H1 (cell line): ENCODE measurements at regions not wholly inside any gene's neighbourhood (a gene's known extent, or its start where the extent isn't known, plus 50 kb on each side); places are given as distances from the start of the nearest gene placed in this dataset.

Experiments
- CTCF ChIA-PET: fragments of 300-600 bp; sonication (Branson Sonifier 250); formaldehyde crosslinking; loops from one replicate; lab custom pipeline; 2021; ENCODE audit not compliant: partially characterized antibody; lab: Charles Lee
- POLR2A ChIA-PET: fragments of 300-600 bp; sonication (Branson Sonifier 250); formaldehyde crosslinking; loops from one replicate; lab custom pipeline; 2021; ENCODE audit warnings: inconsistent platforms; ENCODE audit not compliant: partially characterized antibody; lab: Charles Lee
- DNase-seq, 2 experiments: peaks; one replicate each; pipeline versions ENCODE4 v3.0.0 to v3.0.0-alpha.2; 2010 to 2022; ENCODE audit warnings: low spot score in 2 of 2, low read depth in 1 of 2, mixed read lengths in 1 of 2
- FAIRE-seq: peaks from 2 replicates; lab custom pipeline; 2011; peaks lifted over from hg19 to GRCh38; lab: Jason Lieb, UNC
- H2AFZ ChIP-seq: 2 replicates; pipeline ENCODE4 v1.8.1; 2012; ENCODE audit warnings: low read length, inconsistent platforms
- H2AK5ac ChIP-seq: 2 replicates; pipeline ENCODE4 v1.6.1; 2013; ENCODE audit warnings: low read depth, low read length
- H2BK120ac ChIP-seq: replicated peaks from 2 replicates; pipeline ENCODE3; 2013; ENCODE audit warnings: low read depth, low read length, inconsistent platforms
- H2BK12ac ChIP-seq: 2 replicates; pipeline ENCODE4 v1.6.1; 2013; ENCODE audit warnings: low read depth, low read length
- H2BK15ac ChIP-seq: 2 replicates; pipeline ENCODE4 v1.6.1; 2013; ENCODE audit warnings: low read length
- H2BK20ac ChIP-seq: 2 replicates; pipeline ENCODE4 v1.6.1; 2013; ENCODE audit warnings: low read length
- H2BK5ac ChIP-seq: 2 replicates; pipeline ENCODE4 v1.6.1; 2013; ENCODE audit warnings: low read depth, low read length
- H3K14ac ChIP-seq: 2 replicates; pipeline ENCODE4 v1.6.1; 2013; ENCODE audit warnings: inconsistent platforms; ENCODE audit not compliant: insufficient read length
- H3K18ac ChIP-seq: 2 replicates; pipeline ENCODE4 v1.6.1; 2013; ENCODE audit warnings: low read length; ENCODE audit errors: extremely low read depth
- H3K23ac ChIP-seq: 2 replicates; pipeline ENCODE4 v1.6.1; 2013; ENCODE audit warnings: inconsistent platforms; ENCODE audit not compliant: insufficient read length
- H3K23me2 ChIP-seq: 2 replicates; pipeline ENCODE4 v1.6.1; 2013; ENCODE audit warnings: low read depth, low read length
- H3K27ac ChIP-seq: 2 replicates; pipeline ENCODE4 v1.6.1; 2011; ENCODE audit warnings: low read depth, low read length, inconsistent platforms
- H3K27me3 ChIP-seq, 4 experiments: replicated peaks in 1 of 4; 1 replicate in 1 of 4; 2 replicates in 3 of 4; pipeline versions ENCODE4 v1.6.1 to v1.8.1; 2011 to 2013; ENCODE audit warnings: low read length in 3 of 4, mild to moderate bottlenecking in 3 of 4, inconsistent platforms in 2 of 4, mixed read lengths in 2 of 4, moderate library complexity in 1 of 4; ENCODE audit not compliant: control insufficient read depth in 3 of 4, insufficient read depth in 3 of 4; ENCODE audit errors: extremely low read depth in 1 of 4
- H3K36me3 ChIP-seq, 4 experiments: 2 replicates each; pipeline versions ENCODE4 v1.6.1 to v1.8.1; 2011 to 2013; ENCODE audit warnings: mild to moderate bottlenecking in 4 of 4, low read length in 3 of 4, moderate library complexity in 2 of 4, control low read depth in 1 of 4, inconsistent platforms in 1 of 4; ENCODE audit not compliant: insufficient read depth in 4 of 4, control insufficient read depth in 2 of 4
- H3K4ac ChIP-seq: replicated peaks from 2 replicates; pipeline ENCODE3; 2013; ENCODE audit warnings: low read length, low read depth, mixed read lengths, inconsistent platforms; ENCODE audit not compliant: insufficient read length
- H3K4me1 ChIP-seq, 4 experiments: replicated peaks in 1 of 4; 1 replicate in 1 of 4; 2 replicates in 3 of 4; pipeline versions ENCODE4 v1.6.1 to v1.8.1; 2011 to 2013; ENCODE audit warnings: low read length in 3 of 4, inconsistent platforms in 2 of 4, mixed read lengths in 1 of 4; ENCODE audit not compliant: insufficient read depth in 4 of 4, control insufficient read depth in 3 of 4
- H3K4me2 ChIP-seq, 2 experiments: 2 replicates each; pipeline versions ENCODE4 v1.6.1 to v1.8.1; 2011 to 2013; ENCODE audit warnings: low read depth in 2 of 2, low read length in 2 of 2, control low read depth in 1 of 2, inconsistent platforms in 1 of 2, mild to moderate bottlenecking in 1 of 2; ENCODE audit not compliant: insufficient read depth in 1 of 2
- H3K4me3 ChIP-seq, 4 experiments: fragments of 200-600, 300-600 bp in 1 of 4; sonication (generic), shearing (Covaris generic), sonication (Bioruptor Twin) in 1 of 4; 2 replicates each; pipeline versions ENCODE4 v1.5.1 to v1.8.1; 2011 to 2016; ENCODE audit warnings: low read length in 4 of 4, low read depth in 3 of 4, control low read depth in 2 of 4, inconsistent platforms in 2 of 4, mild to moderate bottlenecking in 2 of 4, mixed read lengths in 1 of 4, moderate library complexity in 1 of 4; ENCODE audit not compliant: insufficient read depth in 2 of 4; ENCODE audit errors: extremely low read depth in 1 of 4
- H3K56ac ChIP-seq: replicated peaks from 2 replicates; pipeline ENCODE3; 2013; ENCODE audit warnings: low read depth, mild to moderate bottlenecking, mixed read lengths, low read length, inconsistent platforms; ENCODE audit not compliant: insufficient read length
- H3K79me1 ChIP-seq: 2 replicates; pipeline ENCODE4 v1.6.1; 2013; ENCODE audit warnings: low read depth, low read length, control low read depth
- H3K79me2 ChIP-seq, 2 experiments: 2 replicates each; pipeline versions ENCODE4 v1.6.1 to v1.8.1; 2012 to 2013; ENCODE audit warnings: low read length in 2 of 2, mild to moderate bottlenecking in 2 of 2, inconsistent platforms in 1 of 2; ENCODE audit not compliant: insufficient read depth in 2 of 2, control insufficient read depth in 1 of 2
- H3K9ac ChIP-seq, 4 experiments: replicated peaks in 1 of 4; 1 replicate in 1 of 4; 2 replicates in 3 of 4; pipeline versions ENCODE4 v1.6.1 to v1.8.1; 2011 to 2013; ENCODE audit warnings: low read depth in 3 of 4, low read length in 3 of 4, control low read depth in 2 of 4, mild to moderate bottlenecking in 2 of 4, moderate library complexity in 2 of 4, inconsistent platforms in 1 of 4; ENCODE audit errors: extremely low read depth in 1 of 4
- H3K9me3 ChIP-seq, 2 experiments: 2 replicates each; pipeline versions ENCODE4 v1.6.1 to v1.8.1; 2012 to 2013; ENCODE audit warnings: mild to moderate bottlenecking in 2 of 2, moderate library complexity in 2 of 2, control low read depth in 1 of 2, inconsistent platforms in 1 of 2, low read depth in 1 of 2, low read length in 1 of 2, mixed read lengths in 1 of 2; ENCODE audit not compliant: insufficient read depth in 2 of 2
- H4K20me1 ChIP-seq, 2 experiments: replicated peaks in 1 of 2; 2 replicates each; pipeline versions ENCODE3 to v1.8.1; 2011 to 2013; ENCODE audit warnings: inconsistent platforms in 2 of 2, low read length in 2 of 2, mild to moderate bottlenecking in 1 of 2; ENCODE audit not compliant: insufficient read depth in 2 of 2, control insufficient read depth in 1 of 2
- H4K5ac ChIP-seq: 2 replicates; pipeline ENCODE4 v1.6.1; 2013; ENCODE audit warnings: low read length, low read depth, mixed read lengths, inconsistent platforms; ENCODE audit not compliant: insufficient read length
- H4K8ac ChIP-seq: 2 replicates; pipeline ENCODE4 v1.8.0; 2013; ENCODE audit warnings: mild to moderate bottlenecking, moderate library complexity, low read length, inconsistent platforms; ENCODE audit not compliant: insufficient read depth; ENCODE audit errors: extremely low read depth
- H4K91ac ChIP-seq: replicated peaks from 2 replicates; pipeline ENCODE3; 2013; ENCODE audit warnings: low read length, mixed read lengths, inconsistent platforms; ENCODE audit not compliant: insufficient read length
- ATF2 ChIP-seq: IDR thresholded peaks from 2 replicates; pipeline ENCODE4 v1.6.1; 2012; ENCODE audit warnings: low read length, inconsistent platforms
- ATF3 ChIP-seq: IDR thresholded peaks from 2 replicates; pipeline ENCODE4 v1.6.1; 2011; ENCODE audit warnings: low read depth, mild to moderate bottlenecking, low read length; ENCODE audit not compliant: insufficient read depth
- E2F6 ChIP-seq: IDR thresholded peaks from 2 replicates; pipeline ENCODE4 v1.6.1; 2012; ENCODE audit warnings: inconsistent platforms
- JUN ChIP-seq: IDR thresholded peaks from 2 replicates; pipeline ENCODE4 v1.6.1; 2011; ENCODE audit warnings: low read depth, mild to moderate bottlenecking, improper control_type of control experiment, low read length
- PHF8 ChIP-seq: fragments of 200-600 bp; sonication (generic); conservative IDR thresholded peaks from 2 replicates; pipeline ENCODE4 v1.7.1; 2012; ENCODE audit warnings: low read depth, mild to moderate bottlenecking, inconsistent platforms, low read length, moderate library complexity
- POU5F1 ChIP-seq: IDR thresholded peaks from 2 replicates; pipeline ENCODE4 v1.6.1; 2011; ENCODE audit warnings: low read depth, mild to moderate bottlenecking, low read length, moderate library complexity
- RBBP5 ChIP-seq: IDR thresholded peaks from 2 replicates; pipeline ENCODE4 v1.7.1; 2012; ENCODE audit warnings: low read depth, mild to moderate bottlenecking, inconsistent platforms, low read length, moderate library complexity, borderline replicate concordance
- SIX5 ChIP-seq: IDR thresholded peaks from 2 replicates; pipeline ENCODE4 v1.6.1; 2011; ENCODE audit warnings: mild to moderate bottlenecking, low read depth, low read length
- TAF7 ChIP-seq: optimal IDR thresholded peaks from 2 replicates; pipeline ENCODE3; 2011; ENCODE audit warnings: low read depth, mild to moderate bottlenecking, inconsistent platforms, low read length, moderate library complexity, borderline replicate concordance
- USF2 ChIP-seq: IDR thresholded peaks from 2 replicates; pipeline ENCODE4 v1.6.1; 2011; ENCODE audit warnings: low read length, improper control_type of control experiment
- ZNF274 ChIP-seq: IDR thresholded peaks from 2 replicates; pipeline ENCODE4 v1.7.0; 2012; ENCODE audit warnings: low read length, borderline replicate concordance; ENCODE audit errors: extremely low read depth
- WGBS, 2 experiments: shearing (Covaris generic) in 1 of 2; methylation state at CpG; one replicate each; pipeline versions ENCODE4 v1.1.6 to v1.1.7; 2013 to 2015; ENCODE audit warnings: low lambda C conversion rate in 2 of 2, mixed read lengths in 2 of 2, inconsistent platforms in 1 of 2, low coverage in 1 of 2, missing lambda C conversion rate in 1 of 2; ENCODE audit not compliant: insufficient replicate concordance in 2 of 2, insufficient coverage in 1 of 2, insufficient read length in 1 of 2; ENCODE audit errors: extremely low coverage in 1 of 2, missing lambda C conversion rate in 1 of 2; 5-methylcytosine and 5-hydroxymethylcytosine counted together

- H3K23ac ChIP-seq = no peak overlapping the region
- H3K27me3 ChIP-seq = no peaks in the 10 kb centered on the region
- no peak overlapping the region for H2BK20ac ChIP-seq
- no peak overlapping the region for H2BK120ac ChIP-seq
- no peak overlapping the region for H3K27ac ChIP-seq
- H3K79me1 ChIP-seq = no peaks in the 10 kb centered on the region
- H2BK12ac ChIP-seq = no peak overlapping the region
- no peak overlapping the region for H3K4me2 ChIP-seq
- no peak overlapping the region for H4K5ac ChIP-seq
- POLR2A ChIA-PET = no interaction called here
- H3K36me3 ChIP-seq = no peaks in the 10 kb centered on the region
- no peaks in the 10 kb centered on the region for H3K9me3 ChIP-seq
- H4K8ac ChIP-seq = no peak overlapping the region
- FAIRE-seq (no peak), DNase-seq (no peak)
- H3K23me2 ChIP-seq = no peaks in the 10 kb centered on the region
- no peak overlapping the region for H3K14ac ChIP-seq
- no peaks in the 10 kb centered on the region for H3K79me2 ChIP-seq
- no peak overlapping the region for H3K4ac ChIP-seq
- CTCF ChIA-PET = no interaction called here
- H2BK5ac ChIP-seq = no peak overlapping the region
- H2AFZ ChIP-seq = no peak overlapping the region
- no peak overlapping the region for H3K4me3 ChIP-seq
- H3K56ac ChIP-seq = no peak overlapping the region
- 71% methylated on average over 1 of the region's 1 CpG; no CpG with 5 or more reads in 1 of the 2 experiments for WGBS, 2 experiments
- H4K91ac ChIP-seq = no peak overlapping the region
- H2BK15ac ChIP-seq = no peak overlapping the region
- no peaks in the 10 kb centered on the region for H4K20me1 ChIP-seq
- H2AK5ac ChIP-seq = no peak overlapping the region
- no peak overlapping the region for H3K9ac ChIP-seq
- H3K4me1 ChIP-seq = no peaks in the 10 kb centered on the region
- H3K18ac ChIP-seq = no peak overlapping the region
- TF ChIP-seq POU5F1 (no peak), USF2 (no peak), ATF3 (no peak), PHF8 (no peak), JUN (no peak), SIX5 (no peak), RBBP5 (no peak), ZNF274 (no peak), TAF7 (no peak), E2F6 (no peak), ATF2 (no peak)
These were observed 990.4 kb downstream of the EFNA5 start for GRCh38 chr5:106680330-106680729.
